CD4-positive, alpha-beta T cell treated with Interleukin-1 beta for 1 hour (primary cell): ENCODE measurements at regions not wholly inside any gene's neighbourhood (a gene's known extent, or its start where the extent isn't known, plus 50 kb on each side); places are given as distances from the start of the nearest gene placed in this dataset.
"Not testable (repeated sequence)": the region's sequence is repeated elsewhere in the genome, so short reads cannot be mapped to it uniquely, and the experiment has no call there.

Source experiments
- DNase-seq, 2 donors: peaks; one replicate each; pipeline ENCODE4 v3.0.0-alpha.2; 2020 to 2022

GRCh38 chr1:120941066-120941465, 51.5 kb downstream of the PPIAL4A start:
- peak in 1 of 2 donors; percentile 9 for DNase-seq

- DNase-seq: peak; percentile 62 to 66
Measured at GRCh38 chr1:120941836-120942217, 52.3 kb downstream of the PPIAL4A start.

- DNase-seq: peak; percentile 83 to 88
Measured at GRCh38 chr1:120942218-120942944, 52.8 kb downstream of the PPIAL4A start.

GRCh38 chr1:120942945-120943319, 53.4 kb downstream of the PPIAL4A start:
- DNase-seq: not testable (repeated sequence)

GRCh38 chr1:120944691-120945090, 55.1 kb downstream of the PPIAL4A start:
- not testable (repeated sequence) for DNase-seq

- DNase-seq: not testable (repeated sequence)
Measured at GRCh38 chr1:120945122-120945521, 55.6 kb downstream of the PPIAL4A start.

- not testable (repeated sequence) for DNase-seq
Measured at GRCh38 chr1:120947114-120947513, 57.5 kb downstream of the PPIAL4A start.

GRCh38 chr1:120949724-120950123, 60.2 kb downstream of the PPIAL4A start:
- DNase-seq: not testable (repeated sequence)

- DNase-seq: not testable (repeated sequence)
Measured at GRCh38 chr1:120950633-120951032, 61.1 kb downstream of the PPIAL4A start.

GRCh38 chr1:120951100-120951499, 61.5 kb downstream of the PPIAL4A start:
- not testable (repeated sequence) for DNase-seq

GRCh38 chr1:120952207-120952870, 62.8 kb downstream of the PPIAL4A start:
- DNase-seq: not testable (repeated sequence)

- not testable (repeated sequence) for DNase-seq
Measured at GRCh38 chr1:120952871-120953265, 63.3 kb downstream of the PPIAL4A start.

GRCh38 chr1:120954736-120955135, 65.2 kb downstream of the PPIAL4A start:
- DNase-seq: no peak

- DNase-seq: not testable (repeated sequence)
Measured at GRCh38 chr1:120955961-120956360, 66.4 kb downstream of the PPIAL4A start.

- not testable (repeated sequence) for DNase-seq
Measured at GRCh38 chr1:120966018-120966417, 76.4 kb downstream of the PPIAL4A start.

GRCh38 chr1:120972863-120973262, 83.3 kb downstream of the PPIAL4A start:
- DNase-seq: peak in 1 of 2 donors; percentile 23

- not testable (repeated sequence) for DNase-seq
Measured at GRCh38 chr1:120973836-120974235, 84.3 kb downstream of the PPIAL4A start.

- not testable (repeated sequence) for DNase-seq
Measured at GRCh38 chr1:120977279-120977678, 87.7 kb downstream of the PPIAL4A start.

- not testable (repeated sequence) for DNase-seq
Measured at GRCh38 chr1:120981489-120982094, 92.0 kb downstream of the PPIAL4A start.

GRCh38 chr1:120994614-120995013, 105.0 kb downstream of the PPIAL4A start:
- not testable (repeated sequence) for DNase-seq

GRCh38 chr1:120995025-120995424, 105.5 kb downstream of the PPIAL4A start:
- peak; percentile 25 to 41 for DNase-seq

GRCh38 chr1:121001090-121001726, 111.6 kb downstream of the PPIAL4A start:
- DNase-seq: not testable (repeated sequence)

GRCh38 chr1:121003230-121003629, 113.7 kb downstream of the PPIAL4A start:
- not testable (repeated sequence) for DNase-seq
